ENCODE measurements at regions not wholly inside any gene's neighbourhood (a gene's known extent, or its start where the extent isn't known, plus 50 kb on each side); places are given as distances from the start of the nearest gene placed in this dataset.

GRCh38 chr20:60219984-60220562 is 261.9 kb downstream of the CDH26 start:
- H3K4me3 ChIP-seq (ENCODE audit: low read depth, low read length): no peak overlapping the region
- no peak for TF ChIP-seq CTCF (IDR thresholded peaks at IDR 0.05; ENCODE audit: insufficient read depth, low read depth, low read length)
- CTCF ChIA-PET: interaction anchor here (1.0 to 1.7 kb wide), 3 partner anchors 9 to 43 kb away, joined by 4 to 5 read pairs (median 4); no protein-coding TSS in a partner anchor
- POLR2A ChIA-PET: no interaction called here
- H3K36me3 ChIP-seq (ENCODE audit: control insufficient read depth, insufficient read depth, low read length): no peaks in the 10 kb centered on the region
- no peak for DNase-seq (ENCODE audit: low read depth)
- H3K27me3 ChIP-seq (ENCODE audit: control insufficient read depth, insufficient read depth, low read length): peaks cover 7% of the 10 kb centered on the region

- no peak for DNase-seq (ENCODE audit: low read depth)
- no peak for TF ChIP-seq CTCF (IDR thresholded peaks at IDR 0.05; ENCODE audit: insufficient read depth, low read depth, low read length)
- CTCF ChIA-PET: no interaction called here
- peaks cover 3% of the 10 kb centered on the region for H3K27me3 ChIP-seq (ENCODE audit: control insufficient read depth, insufficient read depth, low read length)
- H3K36me3 ChIP-seq (ENCODE audit: control insufficient read depth, insufficient read depth, low read length): no peaks in the 10 kb centered on the region
- POLR2A ChIA-PET: no interaction called here
- H3K4me3 ChIP-seq (ENCODE audit: low read depth, low read length): no peak overlapping the region
These were observed 262.5 kb downstream of the CDH26 start for GRCh38 chr20:60220706-60221105.

GRCh38 chr20:60221593-60221992 is 263.4 kb downstream of the CDH26 start:
- Histone ChIP-seq H3K27me3 (ENCODE audit: control insufficient read depth, insufficient read depth, low read length) (no peaks in the 10 kb centered on the region), H3K4me3 (ENCODE audit: low read depth, low read length) (no peak overlapping the region), H3K36me3 (ENCODE audit: control insufficient read depth, insufficient read depth, low read length) (no peaks in the 10 kb centered on the region)
- TF ChIP-seq CTCF (IDR thresholded peaks at IDR 0.05; ENCODE audit: insufficient read depth, low read depth, low read length): no peak
- ChIA-PET POLR2A (no interaction called here), CTCF (interaction anchor here (1.2 kb wide), 1 partner anchor 9 kb away, joined by 3 read pairs; no protein-coding TSS in a partner anchor)
- DNase-seq (ENCODE audit: low read depth): no peak

- Histone ChIP-seq H3K27me3 (ENCODE audit: control insufficient read depth, insufficient read depth, low read length) (no peaks in the 10 kb centered on the region), H3K4me3 (ENCODE audit: low read depth, low read length) (no peak overlapping the region), H3K36me3 (ENCODE audit: control insufficient read depth, insufficient read depth, low read length) (no peaks in the 10 kb centered on the region)
- ChIA-PET POLR2A (no interaction called here), CTCF (interaction anchor here (0.5 to 1.8 kb wide), 6 partner anchors 9 to 939 kb away, joined by 3 to 7 read pairs (median 3); no protein-coding TSS in a partner anchor)
- DNase-seq (ENCODE audit: low read depth): no peak
- TF ChIP-seq CTCF (IDR thresholded peaks at IDR 0.05; ENCODE audit: insufficient read depth, low read depth, low read length): no peak
These were observed 264.3 kb downstream of the CDH26 start for GRCh38 chr20:60222497-60222896.

- DNase-seq (ENCODE audit: low read depth): no peak
- H3K4me3 ChIP-seq (ENCODE audit: low read depth, low read length): no peak overlapping the region
- TF ChIP-seq CTCF (IDR thresholded peaks at IDR 0.05; ENCODE audit: insufficient read depth, low read depth, low read length): no peak
- POLR2A ChIA-PET: no interaction called here
- H3K27me3 ChIP-seq (ENCODE audit: control insufficient read depth, insufficient read depth, low read length): no peaks in the 10 kb centered on the region
- no peaks in the 10 kb centered on the region for H3K36me3 ChIP-seq (ENCODE audit: control insufficient read depth, insufficient read depth, low read length)
- CTCF ChIA-PET: interaction anchor here (1.0 to 1.8 kb wide), 2 partner anchors 10 to 12 kb away, joined by 3 to 7 read pairs; no protein-coding TSS in a partner anchor
These were observed 265.0 kb downstream of the CDH26 start for GRCh38 chr20:60223174-60223573.
